Breast epithelium (tissue), 3 donors: ENCODE measurements at regions not wholly inside any gene's neighbourhood (a gene's known extent, or its start where the extent isn't known, plus 50 kb on each side); places are given as distances from the start of the nearest gene placed in this dataset.

Experiments used
- POLR2A ChIP-seq: fragments of 450-650 bp; IDR thresholded peaks from one replicate; pipeline ENCODE4 v1.6.1; 2016; ENCODE audit warnings: antibody characterized with exemption, mild to moderate bottlenecking, moderate library complexity
- POLR2AphosphoS5 ChIP-seq, 3 donors: sonication (generic); formaldehyde crosslinking; IDR thresholded peaks; one replicate each; pipeline ENCODE4 v1.6.1; 2017; ENCODE audit warnings: antibody characterized with exemption in 3 of 3
- TF ChIP-seq, protein P1 (sequence below), 3 donors: fragments of 450-650 bp; IDR thresholded peaks; one replicate each; pipeline ENCODE4 v1.5.1; 2016 to 2017; ENCODE audit warnings: antibody characterized with exemption in 3 of 3, mild to moderate bottlenecking in 3 of 3, moderate library complexity in 3 of 3

DNA sequence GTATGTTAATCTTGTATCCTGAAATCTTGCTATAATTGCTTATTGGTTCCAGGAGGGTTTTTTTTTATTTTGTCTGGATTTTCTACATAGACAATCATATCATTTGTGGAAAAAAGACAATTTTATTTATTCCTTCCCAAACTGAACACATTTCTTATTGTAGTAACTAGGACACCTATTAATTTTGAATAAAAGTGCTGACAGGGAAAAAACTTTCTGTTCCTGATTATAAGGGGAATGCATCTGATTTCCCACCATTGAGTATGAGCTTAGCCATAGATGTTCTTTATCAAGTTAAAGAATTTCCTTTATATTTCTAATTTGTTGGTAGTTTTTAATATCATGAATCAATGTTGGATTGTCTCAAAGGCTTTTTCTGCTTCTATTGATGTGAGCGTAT is 460.7 kb upstream of the CNTN3 start:
- TF ChIP-seq, protein P1, sequence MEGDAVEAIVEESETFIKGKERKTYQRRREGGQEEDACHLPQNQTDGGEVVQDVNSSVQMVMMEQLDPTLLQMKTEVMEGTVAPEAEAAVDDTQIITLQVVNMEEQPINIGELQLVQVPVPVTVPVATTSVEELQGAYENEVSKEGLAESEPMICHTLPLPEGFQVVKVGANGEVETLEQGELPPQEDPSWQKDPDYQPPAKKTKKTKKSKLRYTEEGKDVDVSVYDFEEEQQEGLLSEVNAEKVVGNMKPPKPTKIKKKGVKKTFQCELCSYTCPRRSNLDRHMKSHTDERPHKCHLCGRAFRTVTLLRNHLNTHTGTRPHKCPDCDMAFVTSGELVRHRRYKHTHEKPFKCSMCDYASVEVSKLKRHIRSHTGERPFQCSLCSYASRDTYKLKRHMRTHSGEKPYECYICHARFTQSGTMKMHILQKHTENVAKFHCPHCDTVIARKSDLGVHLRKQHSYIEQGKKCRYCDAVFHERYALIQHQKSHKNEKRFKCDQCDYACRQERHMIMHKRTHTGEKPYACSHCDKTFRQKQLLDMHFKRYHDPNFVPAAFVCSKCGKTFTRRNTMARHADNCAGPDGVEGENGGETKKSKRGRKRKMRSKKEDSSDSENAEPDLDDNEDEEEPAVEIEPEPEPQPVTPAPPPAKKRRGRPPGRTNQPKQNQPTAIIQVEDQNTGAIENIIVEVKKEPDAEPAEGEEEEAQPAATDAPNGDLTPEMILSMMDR (IDR thresholded peaks at IDR 0.05): no peak
- TF ChIP-seq POLR2A (no peak), POLR2AphosphoS5 (IDR thresholded peaks at IDR 0.05) (no peak)
